Hepatocyte (in vitro differentiated cells): ENCODE measurements at regions not wholly inside any gene's neighbourhood (a gene's known extent, or its start where the extent isn't known, plus 50 kb on each side); places are given as distances from the start of the nearest gene placed in this dataset.
"Not testable (repeated sequence)": the region's sequence is repeated elsewhere in the genome, so short reads cannot be mapped to it uniquely, and the experiment has no call there.

ENCODE experiments used
- DNase-seq: peaks from one replicate; pipeline ENCODE4 v3.0.0-alpha.2; 2016; ENCODE audit warnings: low spot score
- H2AFZ ChIP-seq: fragments of 200-600 bp; sonication (generic); 2 replicates; pipeline ENCODE4 v1.6.0; 2016; ENCODE audit warnings: antibody characterized with exemption, mild to moderate bottlenecking
- H3K27ac ChIP-seq: fragments of 200-600 bp; sonication (generic); 2 replicates; pipeline ENCODE4 v1.5.1; 2016; ENCODE audit warnings: mild to moderate bottlenecking
- H3K27me3 ChIP-seq: fragments of 200-600 bp; sonication (generic); 2 replicates; pipeline ENCODE4 v1.6.1; 2016
- H3K36me3 ChIP-seq: fragments of 200-600 bp; sonication (generic); replicated peaks from 2 replicates; pipeline ENCODE4 v1.5.1; 2016; ENCODE audit warnings: low read depth; ENCODE audit not compliant: insufficient read depth
- H3K4me1 ChIP-seq: fragments of 200-600 bp; sonication (generic); 2 replicates; pipeline ENCODE4 v1.5.1; 2016; ENCODE audit warnings: mild to moderate bottlenecking, moderate library complexity; ENCODE audit not compliant: insufficient read depth
- H3K4me2 ChIP-seq: fragments of 200-600 bp; sonication (generic); 2 replicates; pipeline ENCODE4 v1.6.0; 2016
- H3K4me3 ChIP-seq: fragments of 200-600 bp; sonication (generic); 2 replicates; pipeline ENCODE4 v1.5.1; 2016; ENCODE audit warnings: mild to moderate bottlenecking
- H3K79me2 ChIP-seq: fragments of 200-600 bp; sonication (generic); 2 replicates; pipeline ENCODE4 v1.6.0; 2017; ENCODE audit warnings: mild to moderate bottlenecking
- H3K9me2 ChIP-seq: fragments of 200-600 bp; sonication (generic); replicated peaks from 2 replicates; pipeline ENCODE4 v1.6.0; 2017; ENCODE audit warnings: mild to moderate bottlenecking; ENCODE audit not compliant: insufficient read depth
- H3K9me3 ChIP-seq: fragments of 200-600 bp; sonication (generic); 2 replicates; pipeline ENCODE4 v1.5.1; 2016; ENCODE audit warnings: low read depth, mild to moderate bottlenecking
- H4K20me1 ChIP-seq: fragments of 200-600 bp; sonication (generic); 2 replicates; pipeline ENCODE4 v1.6.0; 2016; ENCODE audit warnings: mild to moderate bottlenecking; ENCODE audit not compliant: insufficient read depth, poor library complexity, severe bottlenecking
- WGBS: methylation state at CpG from one replicate; pipeline ENCODE4 v1.1.6; 2016; ENCODE audit warnings: low lambda C conversion rate; ENCODE audit errors: missing lambda C conversion rate; 5-methylcytosine and 5-hydroxymethylcytosine counted together

DNA sequence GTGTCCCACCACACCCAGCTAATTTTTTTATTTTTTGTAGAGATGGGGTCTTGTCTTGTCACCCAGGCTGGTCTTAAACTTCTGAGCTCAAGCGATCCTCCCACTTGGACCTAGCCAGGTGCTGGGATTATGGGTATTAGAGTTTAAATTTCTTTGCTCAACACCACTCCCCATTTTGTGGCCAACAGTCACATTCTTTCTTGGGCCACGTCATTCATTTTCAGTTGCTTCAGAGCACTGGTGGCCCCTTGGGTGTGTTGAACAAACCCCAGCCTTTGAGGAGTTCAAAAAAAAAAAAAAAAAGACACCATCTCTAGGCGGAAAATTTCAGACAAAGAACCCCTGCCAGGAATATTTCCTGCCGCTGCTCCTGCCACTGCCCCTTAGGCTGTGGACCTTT lies 77.0 kb downstream of the SPDYE17 start:
- not testable (repeated sequence) for H2AFZ ChIP-seq, H3K27me3 ChIP-seq, H3K9me2 ChIP-seq, H3K36me3 ChIP-seq, DNase-seq, H3K4me1 ChIP-seq, H3K27ac ChIP-seq, H3K4me3 ChIP-seq, H3K9me3 ChIP-seq, H4K20me1 ChIP-seq, H3K4me2 ChIP-seq, H3K79me2 ChIP-seq
- 58% methylated on average over 4 of the region's 4 CpGs for WGBS

DNA sequence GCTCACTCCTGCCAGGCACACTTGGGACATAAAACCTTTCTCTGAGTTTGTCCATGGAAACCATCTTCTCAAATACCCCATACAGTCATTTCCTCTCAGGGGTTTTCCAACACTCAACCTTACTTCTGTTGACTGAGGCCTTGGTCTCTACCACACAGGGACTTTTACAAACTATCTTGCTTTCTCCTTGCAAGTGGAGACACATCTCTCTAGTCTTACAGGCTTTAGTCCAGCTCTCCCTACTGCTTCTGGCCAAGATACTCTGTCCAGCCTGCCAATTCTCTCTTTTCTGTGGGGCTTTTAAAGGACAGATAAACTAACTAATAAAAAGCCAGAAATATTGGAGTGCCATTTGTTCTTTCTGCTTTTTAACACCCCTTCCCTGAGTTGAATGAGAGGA lies 87.6 kb downstream of the SPDYE17 start:
- not testable (repeated sequence) for H3K79me2 ChIP-seq, H3K27ac ChIP-seq, H2AFZ ChIP-seq, H3K27me3 ChIP-seq, DNase-seq, H3K4me3 ChIP-seq, H4K20me1 ChIP-seq, H3K4me1 ChIP-seq, H3K36me3 ChIP-seq, H3K4me2 ChIP-seq, H3K9me2 ChIP-seq, H3K9me3 ChIP-seq

DNA sequence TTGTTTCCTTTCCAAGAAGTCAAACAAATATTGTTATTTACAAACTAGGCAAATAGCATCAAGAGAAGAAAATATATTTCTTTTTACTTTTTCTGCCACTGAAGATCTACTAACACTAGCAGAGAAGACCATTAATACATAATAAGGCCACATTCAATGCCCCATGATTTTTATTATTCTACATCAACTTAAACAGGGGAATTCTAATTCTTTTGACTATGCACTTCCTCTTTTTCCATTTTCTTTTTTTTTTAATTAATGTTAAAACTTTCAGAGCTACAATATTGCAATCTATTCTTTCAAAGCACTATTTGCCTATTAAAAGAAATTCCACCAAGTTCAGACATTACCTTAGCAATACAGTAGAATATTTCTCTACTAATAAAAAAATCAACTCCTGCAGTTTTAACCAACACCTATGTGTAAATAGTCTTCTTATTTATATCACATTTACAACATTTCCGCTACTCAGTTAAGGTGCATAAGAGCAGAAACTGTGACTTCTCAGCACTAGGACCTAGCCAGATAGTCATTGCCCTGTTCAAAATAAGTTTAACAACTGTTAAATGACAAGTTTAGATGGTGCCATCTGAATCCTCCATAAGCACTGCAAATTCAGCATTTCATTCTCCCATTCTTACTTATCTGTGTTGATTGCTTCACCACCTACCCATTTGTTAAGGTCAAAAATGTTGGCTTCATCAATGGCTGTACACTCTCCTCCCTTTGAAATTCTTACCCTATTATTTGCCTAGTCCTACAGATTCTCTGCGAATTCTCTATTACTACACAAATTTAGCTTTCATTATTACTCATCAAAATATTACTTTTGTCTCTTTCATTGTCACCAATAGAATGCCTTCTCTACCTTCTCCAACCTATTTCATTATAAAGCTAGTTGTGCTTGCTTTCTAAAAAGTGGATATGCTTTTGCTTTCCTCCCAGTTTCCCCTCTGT lies 90.1 kb downstream of the SPDYE17 start:
- not testable (repeated sequence) for H3K4me1 ChIP-seq, H3K79me2 ChIP-seq, H3K4me2 ChIP-seq, H4K20me1 ChIP-seq, H3K36me3 ChIP-seq, H3K4me3 ChIP-seq, H3K9me2 ChIP-seq, H3K9me3 ChIP-seq, H3K27me3 ChIP-seq, H2AFZ ChIP-seq, H3K27ac ChIP-seq, DNase-seq
- WGBS: 98% methylated on average over 2 of the region's 2 CpGs

DNA sequence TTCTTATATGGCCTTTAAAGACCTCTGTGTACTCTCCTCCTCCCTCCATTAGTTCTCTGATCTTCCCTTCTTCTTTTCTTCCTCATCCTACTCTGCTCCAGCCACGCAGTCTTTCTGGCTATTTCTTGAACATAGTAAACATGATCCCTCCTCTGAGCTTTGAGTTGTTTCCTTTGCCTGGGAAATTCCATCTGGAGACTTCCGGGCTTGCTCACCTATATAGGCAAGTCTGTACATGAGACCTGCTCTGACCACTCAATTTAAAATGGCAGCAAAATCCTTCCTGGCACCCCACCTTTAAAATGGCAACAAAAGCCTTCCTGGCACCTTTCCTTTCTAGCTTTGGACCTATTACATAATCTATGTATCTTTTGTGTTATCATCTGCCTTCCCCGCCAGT lies 94.4 kb downstream of the SPDYE17 start:
- not testable (repeated sequence) for DNase-seq, H3K4me1 ChIP-seq, H3K79me2 ChIP-seq, H3K4me3 ChIP-seq, H2AFZ ChIP-seq, H3K27me3 ChIP-seq, H3K9me2 ChIP-seq, H3K27ac ChIP-seq, H3K36me3 ChIP-seq, H4K20me1 ChIP-seq, H3K4me2 ChIP-seq, H3K9me3 ChIP-seq
- whole genome bisulfite sequencing: 71% methylated on average over 1 of the region's 3 CpGs

DNA sequence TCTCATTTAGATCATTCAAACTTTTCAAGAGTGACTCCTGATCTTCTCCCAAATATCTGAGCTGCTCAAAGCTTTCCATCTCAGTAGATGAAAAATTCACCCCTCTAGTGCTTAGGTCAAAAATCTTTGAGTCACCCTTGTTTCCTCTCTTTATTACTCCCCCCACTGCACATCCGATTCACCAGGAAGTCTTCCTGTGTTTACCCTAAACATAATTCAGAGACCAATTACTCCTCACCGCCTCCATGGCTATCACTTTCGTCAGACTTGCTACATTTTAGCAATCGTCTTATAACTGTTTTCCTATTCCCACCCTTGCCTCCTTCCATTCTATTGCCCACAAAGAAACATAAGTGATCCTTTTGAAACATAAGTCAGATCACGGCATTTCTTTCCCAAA lies 94.8 kb downstream of the SPDYE17 start:
- 79% methylated on average over 5 of the region's 5 CpGs for WGBS
- not testable (repeated sequence) for H3K9me2 ChIP-seq, H3K4me1 ChIP-seq, H3K79me2 ChIP-seq, DNase-seq, H4K20me1 ChIP-seq, H3K4me3 ChIP-seq, H3K9me3 ChIP-seq, H3K36me3 ChIP-seq, H2AFZ ChIP-seq, H3K27ac ChIP-seq, H3K4me2 ChIP-seq, H3K27me3 ChIP-seq

DNA sequence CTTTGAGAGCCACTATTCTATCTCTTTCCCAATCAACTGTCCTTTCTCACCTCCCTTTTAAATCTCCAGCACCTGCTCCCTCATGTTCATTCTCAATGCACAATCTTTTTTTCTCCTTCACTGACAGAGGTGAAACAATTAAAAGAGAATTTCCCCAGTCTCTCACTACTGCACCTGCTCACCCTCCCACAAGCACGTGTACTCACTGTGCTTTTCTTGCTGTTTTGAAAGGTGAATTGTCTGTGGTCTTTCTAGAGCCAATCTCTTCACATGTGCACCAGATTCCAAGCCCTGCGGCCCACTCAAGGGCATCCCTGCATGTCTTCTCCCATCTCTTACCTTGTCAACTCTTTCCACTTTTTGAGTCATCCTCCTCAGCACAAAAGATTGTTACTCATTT lies 95.8 kb downstream of the SPDYE17 start:
- not testable (repeated sequence) for DNase-seq, H3K9me2 ChIP-seq, H3K4me3 ChIP-seq, H2AFZ ChIP-seq, H3K27ac ChIP-seq, H3K36me3 ChIP-seq, H3K9me3 ChIP-seq, H3K4me2 ChIP-seq, H3K27me3 ChIP-seq, H4K20me1 ChIP-seq, H3K4me1 ChIP-seq, H3K79me2 ChIP-seq
- 85% methylated on average over 2 of the region's 2 CpGs for WGBS

DNA sequence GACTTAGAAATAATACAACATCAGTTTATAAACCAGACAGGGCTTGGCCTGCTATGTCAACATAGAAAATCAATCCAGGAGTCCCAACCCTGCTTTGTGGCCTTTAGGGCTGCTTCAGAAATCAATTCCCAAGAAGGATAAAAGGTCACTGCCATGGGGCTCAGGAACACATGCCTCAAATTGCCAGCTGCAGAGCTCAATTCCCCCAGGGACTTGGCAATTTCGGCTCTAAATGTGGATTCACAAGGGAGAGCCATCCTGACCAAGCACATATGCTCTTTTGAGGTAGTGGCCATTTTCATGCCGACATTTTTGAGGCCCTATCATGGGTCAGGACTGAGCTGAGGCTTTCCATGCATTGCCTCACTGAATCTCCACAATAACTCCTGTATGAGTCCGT lies 97.5 kb downstream of the SPDYE17 start:
- H3K36me3 ChIP-seq, H3K9me3 ChIP-seq, H3K79me2 ChIP-seq, H2AFZ ChIP-seq, DNase-seq, H3K9me2 ChIP-seq, H3K4me1 ChIP-seq, H3K27me3 ChIP-seq, H3K27ac ChIP-seq, H4K20me1 ChIP-seq, H3K4me3 ChIP-seq, H3K4me2 ChIP-seq: not testable (repeated sequence)
- WGBS: 89% methylated on average over 3 of the region's 3 CpGs

DNA sequence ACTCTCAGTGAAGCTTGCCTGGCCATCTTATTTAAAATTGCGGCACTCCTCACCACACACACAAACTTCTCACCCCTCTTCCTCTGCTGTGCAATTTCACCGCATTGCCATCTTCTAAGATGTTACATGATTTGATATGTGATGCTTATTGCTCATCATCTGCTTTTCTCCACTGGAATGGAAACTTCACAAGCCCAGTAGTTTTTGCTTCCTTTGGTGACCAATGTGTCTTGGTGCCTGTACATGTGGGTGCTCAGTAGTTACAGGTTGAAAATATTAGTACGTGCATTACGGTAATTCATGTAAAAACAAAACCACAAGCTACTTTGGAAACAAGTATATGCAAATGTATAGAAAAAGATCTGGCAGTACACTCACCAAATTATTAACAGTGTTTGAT lies 99.2 kb downstream of the SPDYE17 start:
- not testable (repeated sequence) for H3K79me2 ChIP-seq, H4K20me1 ChIP-seq, H3K9me2 ChIP-seq, H3K4me2 ChIP-seq, DNase-seq, H3K27ac ChIP-seq, H3K27me3 ChIP-seq, H3K9me3 ChIP-seq, H3K36me3 ChIP-seq, H3K4me3 ChIP-seq, H2AFZ ChIP-seq, H3K4me1 ChIP-seq
- WGBS: 94% methylated on average over 4 of the region's 4 CpGs

DNA sequence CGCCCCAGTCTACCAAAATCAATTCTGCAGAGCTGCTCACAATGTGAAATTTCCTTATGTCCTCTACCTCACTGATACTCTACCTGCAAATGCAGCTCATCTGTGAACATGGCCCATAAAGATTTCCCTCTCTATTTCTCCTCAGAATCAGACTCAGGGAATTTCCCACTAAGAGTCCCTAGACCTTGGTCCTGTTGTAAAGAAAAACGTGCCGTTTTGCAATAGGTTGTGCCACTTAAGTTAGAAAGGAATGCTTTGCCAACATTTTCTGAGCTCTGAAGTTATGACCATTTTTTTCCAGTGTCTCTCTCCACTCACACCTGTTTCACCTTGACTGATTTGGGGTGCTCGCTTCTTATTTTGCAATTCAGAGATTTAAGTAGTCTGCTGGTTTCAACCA lies 100.7 kb downstream of the SPDYE17 start:
- not testable (repeated sequence) for H3K27me3 ChIP-seq, H3K4me1 ChIP-seq, H3K27ac ChIP-seq, H3K9me3 ChIP-seq, H2AFZ ChIP-seq, H4K20me1 ChIP-seq, H3K4me2 ChIP-seq, H3K36me3 ChIP-seq, H3K79me2 ChIP-seq, H3K9me2 ChIP-seq, H3K4me3 ChIP-seq
- DNase-seq: peak; percentile 6
- 77% methylated on average over 4 of the region's 4 CpGs for WGBS
